Activated T-cell treated with anti-CD3 and anti-CD28 coated beads, Interleukin-2, amount 50 U/mL, for 24 hours (primary cell): ENCODE measurements at regions not wholly inside any gene's neighbourhood (a gene's known extent, or its start where the extent isn't known, plus 50 kb on each side); places are given as distances from the start of the nearest gene placed in this dataset.
"Not testable (repeated sequence)": the region's sequence is repeated elsewhere in the genome, so short reads cannot be mapped to it uniquely, and the experiment has no call there.

Experiments
- DNase-seq: peaks from one replicate; pipeline ENCODE4 v3.0.0-alpha.2; 2020
- H3K27ac Mint-ChIP-seq: 2 replicates; pipeline ENCODE4 v1.8.0; 2020; ENCODE audit warnings: mild to moderate bottlenecking, mixed read lengths
- H3K27me3 Mint-ChIP-seq: 2 replicates; pipeline ENCODE4 v1.8.0; 2020; ENCODE audit warnings: mixed read lengths
- H3K36me3 Mint-ChIP-seq: 2 replicates; pipeline ENCODE4 v1.8.0; 2020; ENCODE audit warnings: low read depth, mixed read lengths
- H3K4me1 Mint-ChIP-seq: 2 replicates; pipeline ENCODE4 v1.8.0; 2020; ENCODE audit warnings: low read depth, mixed read lengths
- H3K4me3 Mint-ChIP-seq: 2 replicates; pipeline ENCODE4 v1.8.0; 2020; ENCODE audit warnings: mild to moderate bottlenecking, moderate library complexity, mixed read lengths
- H3K9me3 Mint-ChIP-seq: 2 replicates; pipeline ENCODE4 v1.8.0; 2020; ENCODE audit warnings: mixed read lengths

DNA sequence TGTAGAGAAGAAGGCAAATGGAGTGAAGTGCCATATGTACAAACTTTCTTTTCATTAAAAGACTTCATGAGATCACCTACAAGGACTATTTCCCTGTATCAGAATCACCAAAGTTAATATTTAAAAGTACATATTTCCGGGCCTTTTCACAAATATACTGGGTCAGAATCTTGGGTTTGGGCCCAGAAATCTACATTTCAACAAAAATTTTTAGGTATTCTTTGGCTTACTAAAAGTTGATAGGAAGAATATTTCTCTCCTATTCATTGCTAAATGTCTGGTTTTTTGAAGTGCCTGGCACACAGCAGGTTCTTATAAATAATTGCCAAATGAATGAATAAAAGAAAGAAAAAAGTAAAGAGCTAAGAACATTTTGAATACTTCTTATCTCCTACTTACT lies 843.8 kb upstream of the ACVR2A start:
- DNase-seq = no peak
- Mint-ChIP-seq H3K27me3 (peaks cover 2% of the 10 kb centered on the region), H3K27ac (no peak overlapping the region), H3K9me3 (no peaks in the 10 kb centered on the region), H3K4me1 (no peaks in the 10 kb centered on the region), H3K36me3 (no peaks in the 10 kb centered on the region), H3K4me3 (no peak overlapping the region)

GRCh38 chr2:147000151-147000550 lies 844.7 kb upstream of the ACVR2A start:
- H3K4me3 Mint-ChIP-seq, H3K9me3 Mint-ChIP-seq, H3K36me3 Mint-ChIP-seq, DNase-seq, H3K27ac Mint-ChIP-seq, H3K4me1 Mint-ChIP-seq, H3K27me3 Mint-ChIP-seq: not testable (repeated sequence)

GRCh38 chr2:146997945-146998344 lies 846.9 kb upstream of the ACVR2A start:
- DNase-seq = no peak
- Mint-ChIP-seq H3K4me3 (no peak overlapping the region), H3K36me3 (no peaks in the 10 kb centered on the region), H3K9me3 (no peaks in the 10 kb centered on the region), H3K27ac (no peak overlapping the region), H3K27me3 (peaks cover 2% of the 10 kb centered on the region), H3K4me1 (no peaks in the 10 kb centered on the region)

GRCh38 chr2:146997488-146997887 lies 847.3 kb upstream of the ACVR2A start:
- Mint-ChIP-seq H3K27me3 (peaks cover 2% of the 10 kb centered on the region), H3K4me1 (no peaks in the 10 kb centered on the region)
- no peak for DNase-seq

DNA sequence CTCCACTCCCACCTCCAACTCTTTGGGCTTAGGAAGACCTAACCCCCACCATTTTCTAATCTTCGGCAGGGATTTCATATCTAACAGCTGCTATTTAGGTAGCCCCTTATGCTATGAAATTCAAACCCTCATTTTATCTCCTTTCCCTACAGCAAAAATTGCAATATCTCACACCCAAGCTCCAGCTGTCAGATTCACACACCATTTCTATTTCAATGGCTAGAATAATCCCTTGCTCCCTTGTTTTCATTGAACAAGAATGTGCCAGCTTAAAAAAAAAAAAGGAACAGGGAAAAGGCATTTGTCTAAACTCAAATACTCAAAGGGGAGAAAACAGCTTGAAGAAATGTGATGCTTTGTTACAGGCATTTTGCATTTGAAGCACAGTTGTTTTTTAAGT lies 850.6 kb upstream of the ACVR2A start:
- Mint-ChIP-seq H3K4me3 (no peak overlapping the region), H3K9me3 (no peaks in the 10 kb centered on the region), H3K36me3 (no peaks in the 10 kb centered on the region), H3K4me1 (no peaks in the 10 kb centered on the region), H3K27me3 (peaks cover 4% of the 10 kb centered on the region), H3K27ac (no peak overlapping the region)
- no peak for DNase-seq

More at GRCh38 chr2:146997488-146997887, 847.3 kb upstream of the ACVR2A start:
- Mint-ChIP-seq H3K36me3 (no peaks in the 10 kb centered on the region), H3K9me3 (no peaks in the 10 kb centered on the region), H3K27ac (no peak overlapping the region), H3K4me3 (no peak overlapping the region)

DNA sequence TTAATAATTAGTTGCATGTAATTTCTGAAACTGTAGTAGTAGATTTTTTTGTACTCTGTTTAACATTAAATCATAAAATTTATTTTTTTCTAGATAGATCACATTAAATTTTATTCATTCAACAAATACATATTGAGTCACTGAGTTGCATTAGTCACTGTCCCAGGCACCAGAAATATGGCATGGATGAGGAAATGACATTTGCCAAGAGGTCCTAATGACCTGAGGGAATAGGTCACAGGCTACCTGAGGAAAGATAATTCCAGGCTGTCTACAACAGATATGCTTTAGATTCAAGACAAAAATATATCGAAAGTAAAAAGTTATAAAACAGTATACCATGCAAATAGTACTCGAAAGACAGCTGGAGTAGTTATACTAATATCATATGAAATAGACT lies 852.4 kb upstream of the ACVR2A start:
- Mint-ChIP-seq H3K4me1 (no peaks in the 10 kb centered on the region), H3K36me3 (no peaks in the 10 kb centered on the region), H3K27me3 (peaks cover 5% of the 10 kb centered on the region), H3K4me3 (no peak overlapping the region), H3K27ac (no peak overlapping the region), H3K9me3 (no peaks in the 10 kb centered on the region)
- DNase-seq = no peak

DNA sequence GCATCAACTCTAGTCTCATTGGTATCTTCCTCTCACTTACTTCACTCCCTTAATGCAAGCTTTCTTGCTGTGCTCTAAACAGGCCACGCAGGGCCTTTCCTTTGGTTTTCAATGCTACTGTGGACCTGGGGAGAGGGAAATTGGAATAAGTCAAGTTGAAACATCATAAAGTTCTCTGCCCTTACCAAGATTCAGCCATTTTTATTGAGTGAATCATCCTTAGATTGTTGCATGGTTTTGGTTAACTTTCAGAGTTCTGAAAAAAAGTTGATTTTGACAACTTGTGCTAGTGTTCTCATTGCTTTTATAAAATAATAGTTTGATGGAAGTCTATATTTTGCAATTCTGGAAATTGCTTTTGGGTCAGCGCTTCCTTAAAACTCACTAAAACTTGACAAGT lies 852.8 kb upstream of the ACVR2A start:
- no peaks in the 10 kb centered on the region for H3K4me1 Mint-ChIP-seq
- H3K36me3 Mint-ChIP-seq = no peaks in the 10 kb centered on the region
- no peaks in the 10 kb centered on the region for H3K9me3 Mint-ChIP-seq
- no peak overlapping the region for H3K27ac Mint-ChIP-seq
- DNase-seq = no peak
- no peak overlapping the region for H3K4me3 Mint-ChIP-seq
- H3K27me3 Mint-ChIP-seq = peaks cover 7% of the 10 kb centered on the region

DNA sequence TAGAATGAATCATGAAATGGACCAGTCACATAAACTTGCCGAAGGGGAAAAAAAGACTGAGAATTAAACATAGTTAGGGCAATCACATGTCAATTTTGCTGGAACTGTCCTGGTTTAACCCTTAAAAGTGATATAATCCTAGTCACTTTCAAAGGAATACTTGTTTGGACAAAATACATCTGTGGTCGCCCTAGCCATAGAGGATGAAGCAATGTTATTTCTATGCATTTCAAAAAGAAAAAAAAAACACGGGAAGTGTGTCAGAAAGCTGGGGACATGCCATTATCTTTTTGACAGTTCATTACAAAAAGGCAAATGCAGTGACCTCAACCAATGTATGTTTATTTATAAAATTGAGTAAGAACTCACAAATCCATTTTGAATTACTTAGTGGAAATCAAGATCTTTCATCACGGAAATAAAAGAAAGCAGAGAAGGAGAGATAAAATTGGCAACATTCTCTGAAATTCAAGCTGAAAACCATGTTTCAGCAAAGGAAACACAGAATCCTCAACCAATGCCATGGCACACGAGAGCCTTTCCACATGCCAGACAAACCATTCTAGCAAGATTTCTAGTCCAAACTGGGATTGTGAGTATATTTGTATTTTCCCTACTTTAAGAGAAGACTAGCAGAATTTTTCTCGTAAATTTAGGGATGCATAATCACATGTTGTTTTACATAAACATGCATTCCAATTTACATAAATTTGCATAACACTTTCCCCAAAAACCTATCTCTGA lies 854.3 kb upstream of the ACVR2A start:
- Mint-ChIP-seq H3K27me3 (peaks cover 7% of the 10 kb centered on the region), H3K9me3 (no peaks in the 10 kb centered on the region), H3K4me3 (no peak overlapping the region), H3K36me3 (no peaks in the 10 kb centered on the region), H3K4me1 (no peaks in the 10 kb centered on the region), H3K27ac (no peak overlapping the region)
- DNase-seq = no peak

GRCh38 chr2:146989741-146990140 lies 855.1 kb upstream of the ACVR2A start:
- no peaks in the 10 kb centered on the region for H3K36me3 Mint-ChIP-seq
- no peak for DNase-seq
- peaks cover 7% of the 10 kb centered on the region for H3K27me3 Mint-ChIP-seq
- no peaks in the 10 kb centered on the region for H3K4me1 Mint-ChIP-seq
- H3K27ac Mint-ChIP-seq = no peak overlapping the region
- no peaks in the 10 kb centered on the region for H3K9me3 Mint-ChIP-seq
- no peak overlapping the region for H3K4me3 Mint-ChIP-seq

GRCh38 chr2:146987996-146988395 lies 856.8 kb upstream of the ACVR2A start:
- Mint-ChIP-seq H3K36me3 (no peaks in the 10 kb centered on the region), H3K27me3 (peaks cover 7% of the 10 kb centered on the region), H3K4me1 (no peaks in the 10 kb centered on the region), H3K4me3 (no peak overlapping the region), H3K27ac (no peak overlapping the region), H3K9me3 (no peaks in the 10 kb centered on the region)
- no peak for DNase-seq

GRCh38 chr2:146986161-146986560 lies 858.7 kb upstream of the ACVR2A start:
- Mint-ChIP-seq H3K9me3 (no peaks in the 10 kb centered on the region), H3K27ac (no peak overlapping the region), H3K27me3 (peaks cover 7% of the 10 kb centered on the region), H3K4me3 (no peak overlapping the region), H3K36me3 (no peaks in the 10 kb centered on the region), H3K4me1 (no peaks in the 10 kb centered on the region)
- DNase-seq = no peak

DNA sequence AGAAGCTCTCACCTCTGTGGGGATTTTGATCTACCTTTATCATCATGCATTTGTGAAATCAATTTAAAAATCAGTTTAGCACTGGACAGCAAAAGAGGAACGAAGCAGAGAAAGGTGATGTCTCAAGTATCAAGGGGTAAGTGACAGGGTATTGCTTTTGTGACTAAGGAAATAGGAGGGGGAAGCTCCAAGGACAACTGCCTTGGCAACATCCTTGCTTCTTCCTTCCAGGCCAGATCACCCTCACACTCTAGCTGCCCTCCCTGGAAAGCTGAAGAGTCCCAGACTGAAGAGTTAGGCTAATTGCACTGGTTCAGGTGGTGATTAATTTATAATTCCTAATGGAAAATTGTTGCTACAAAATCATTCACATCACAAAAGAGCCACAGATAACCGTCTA lies 859.1 kb upstream of the ACVR2A start:
- Mint-ChIP-seq H3K27ac (no peak overlapping the region), H3K9me3 (no peaks in the 10 kb centered on the region), H3K4me1 (no peaks in the 10 kb centered on the region), H3K36me3 (no peaks in the 10 kb centered on the region), H3K4me3 (no peak overlapping the region), H3K27me3 (peaks cover 7% of the 10 kb centered on the region)
- DNase-seq = no peak

GRCh38 chr2:146984014-146984413 lies 860.8 kb upstream of the ACVR2A start:
- Mint-ChIP-seq H3K36me3 (no peaks in the 10 kb centered on the region), H3K4me3 (no peak overlapping the region), H3K27ac (no peak overlapping the region), H3K27me3 (peaks cover 5% of the 10 kb centered on the region), H3K9me3 (no peaks in the 10 kb centered on the region), H3K4me1 (no peaks in the 10 kb centered on the region)
- DNase-seq = no peak

- H3K36me3 Mint-ChIP-seq = no peaks in the 10 kb centered on the region
Observed at GRCh38 chr2:146982393-146982846, 862.4 kb upstream of the ACVR2A start.

GRCh38 chr2:146981921-146982320 lies 862.9 kb upstream of the ACVR2A start:
- Mint-ChIP-seq H3K27me3 (no peaks in the 10 kb centered on the region), H3K27ac (no peak overlapping the region), H3K4me1 (no peaks in the 10 kb centered on the region), H3K4me3 (no peak overlapping the region), H3K36me3 (no peaks in the 10 kb centered on the region), H3K9me3 (no peaks in the 10 kb centered on the region)
- DNase-seq = no peak

More at GRCh38 chr2:146982393-146982846, 862.4 kb upstream of the ACVR2A start:
- no peak for DNase-seq
- Mint-ChIP-seq H3K4me3 (no peak overlapping the region), H3K27ac (no peak overlapping the region), H3K9me3 (no peaks in the 10 kb centered on the region), H3K4me1 (no peaks in the 10 kb centered on the region), H3K27me3 (peaks cover 2% of the 10 kb centered on the region)

GRCh38 chr2:146979746-146980145 lies 865.1 kb upstream of the ACVR2A start:
- no peaks in the 10 kb centered on the region for H3K27me3 Mint-ChIP-seq
- H3K4me3 Mint-ChIP-seq = no peak overlapping the region
- H3K36me3 Mint-ChIP-seq = no peaks in the 10 kb centered on the region
- DNase-seq = no peak
- H3K9me3 Mint-ChIP-seq = no peaks in the 10 kb centered on the region
- no peaks in the 10 kb centered on the region for H3K4me1 Mint-ChIP-seq
- no peak overlapping the region for H3K27ac Mint-ChIP-seq
